Stimulated activated CD4-positive, alpha-beta T cell treated with anti-CD3 and anti-CD28 coated beads, TNF-alpha, amount 100 ng/mL, for 24 hours (primary cell): ENCODE measurements at regions not wholly inside any gene's neighbourhood (a gene's known extent, or its start where the extent isn't known, plus 50 kb on each side); places are given as distances from the start of the nearest gene placed in this dataset.
A peak's percentile ranks its signal among the peaks of the same experiment; 100 is the strongest.
"Not testable (repeated sequence)": the region's sequence is repeated elsewhere in the genome, so short reads cannot be mapped to it uniquely, and the experiment has no call there.

ENCODE experiments used
- DNase-seq, 3 experiments: peaks; one replicate each; pipeline ENCODE4 v3.0.0-alpha.2; 2020; ENCODE audit warnings: low read depth in 3 of 3

GRCh38 chr20:28562510-28562898 is 2695.0 kb upstream of the DEFB115 start:
- DNase-seq = no peak

DNA sequence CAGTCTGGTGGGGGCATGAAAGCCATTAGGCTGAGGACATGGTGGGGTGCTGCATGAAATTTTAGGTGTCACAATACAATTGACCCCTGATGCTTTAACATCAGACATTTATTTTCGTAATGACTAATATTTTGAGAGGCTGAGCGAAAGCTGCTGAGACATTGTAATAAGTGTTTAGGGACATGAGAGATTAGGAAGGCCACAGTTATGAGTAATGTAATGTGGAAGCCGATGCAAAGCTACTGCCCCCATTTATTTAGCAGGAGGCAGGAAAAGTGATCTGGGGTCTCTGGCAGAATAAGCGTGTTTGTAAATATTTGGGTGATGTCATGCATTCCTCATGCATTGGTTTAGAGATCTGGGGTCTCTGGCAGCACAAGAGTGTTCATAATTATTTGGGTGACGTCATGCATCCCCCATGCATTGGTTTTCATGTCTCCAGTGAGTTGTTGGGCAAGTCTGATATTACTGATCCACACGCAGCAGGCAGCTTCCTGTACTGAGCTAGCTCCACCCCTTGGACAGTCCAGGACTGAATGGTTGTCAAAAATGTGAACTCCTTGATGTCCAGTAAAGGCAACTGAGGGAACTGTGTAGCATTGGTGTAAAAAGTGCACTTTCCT is 2694.5 kb upstream of the DEFB115 start:
- not testable (repeated sequence) for DNase-seq

GRCh38 chr20:28564024-28564423 is 2693.4 kb upstream of the DEFB115 start:
- not testable (repeated sequence) for DNase-seq

GRCh38 chr20:28564688-28565463 is 2692.6 kb upstream of the DEFB115 start:
- not testable (repeated sequence) for DNase-seq

DNA sequence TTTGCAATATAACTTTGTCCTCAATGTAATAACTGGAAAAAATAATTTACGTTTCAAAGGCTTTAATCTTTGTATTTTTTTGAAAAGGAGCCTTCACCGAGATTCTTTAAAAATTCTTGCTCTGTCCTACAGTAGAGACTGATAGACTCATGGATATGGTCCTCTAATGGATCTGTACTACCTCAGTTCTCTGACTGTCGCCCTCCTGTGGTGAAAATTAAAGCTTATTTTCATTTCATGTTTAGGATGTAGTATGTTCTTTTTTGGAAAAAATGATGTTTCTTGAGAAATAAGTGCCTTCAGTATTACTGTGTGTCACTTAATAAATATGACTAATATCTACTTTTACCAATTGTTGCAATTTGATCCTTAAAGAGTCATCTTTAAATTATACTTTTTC is 2681.5 kb upstream of the DEFB115 start:
- DNase-seq = not testable (repeated sequence)

- not testable (repeated sequence) for DNase-seq
These were observed 2665.8 kb upstream of the DEFB115 start for GRCh38 chr20:28591680-28592079.

DNA sequence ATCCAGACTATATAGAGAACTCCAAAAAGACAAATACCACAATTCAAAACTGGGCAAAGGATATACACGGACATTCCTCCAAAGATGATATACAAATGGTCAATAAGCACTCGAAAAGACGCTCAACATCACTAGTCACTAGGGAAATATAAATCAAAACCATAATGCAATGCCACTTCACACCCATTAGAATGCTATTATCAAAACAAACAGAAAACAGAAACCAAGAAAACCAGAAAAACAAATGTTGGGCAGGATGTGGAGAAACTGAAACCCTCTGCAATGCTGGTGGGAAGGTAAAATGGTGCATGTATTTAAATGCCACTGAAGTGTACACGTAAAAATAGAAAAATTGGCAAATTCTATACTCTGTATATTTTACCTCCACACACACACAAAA is 2664.1 kb upstream of the DEFB115 start:
- DNase-seq = not testable (repeated sequence)

DNA sequence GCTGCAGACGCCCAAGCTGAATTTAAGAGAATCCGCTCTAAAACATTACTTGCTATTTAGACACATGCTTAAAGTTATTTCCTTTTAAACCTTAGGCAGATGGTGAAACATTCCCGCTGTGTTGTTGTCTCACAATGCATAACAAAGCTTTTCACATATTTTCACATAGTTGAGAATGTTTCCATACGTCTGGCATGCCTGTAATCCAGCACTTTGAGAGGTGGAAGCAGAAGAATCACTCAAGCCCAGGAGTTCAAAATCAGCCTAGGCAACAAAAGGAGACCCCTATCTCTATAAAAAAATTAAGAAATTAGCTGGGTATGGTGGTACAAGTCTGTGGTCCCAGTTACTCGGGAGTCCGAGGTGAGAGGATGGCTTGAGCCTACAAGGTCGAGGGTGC is 2663.0 kb upstream of the DEFB115 start:
- DNase-seq = not testable (repeated sequence)

GRCh38 chr20:28602006-28602402 is 2655.5 kb upstream of the DEFB115 start:
- DNase-seq = not testable (repeated sequence)

DNA sequence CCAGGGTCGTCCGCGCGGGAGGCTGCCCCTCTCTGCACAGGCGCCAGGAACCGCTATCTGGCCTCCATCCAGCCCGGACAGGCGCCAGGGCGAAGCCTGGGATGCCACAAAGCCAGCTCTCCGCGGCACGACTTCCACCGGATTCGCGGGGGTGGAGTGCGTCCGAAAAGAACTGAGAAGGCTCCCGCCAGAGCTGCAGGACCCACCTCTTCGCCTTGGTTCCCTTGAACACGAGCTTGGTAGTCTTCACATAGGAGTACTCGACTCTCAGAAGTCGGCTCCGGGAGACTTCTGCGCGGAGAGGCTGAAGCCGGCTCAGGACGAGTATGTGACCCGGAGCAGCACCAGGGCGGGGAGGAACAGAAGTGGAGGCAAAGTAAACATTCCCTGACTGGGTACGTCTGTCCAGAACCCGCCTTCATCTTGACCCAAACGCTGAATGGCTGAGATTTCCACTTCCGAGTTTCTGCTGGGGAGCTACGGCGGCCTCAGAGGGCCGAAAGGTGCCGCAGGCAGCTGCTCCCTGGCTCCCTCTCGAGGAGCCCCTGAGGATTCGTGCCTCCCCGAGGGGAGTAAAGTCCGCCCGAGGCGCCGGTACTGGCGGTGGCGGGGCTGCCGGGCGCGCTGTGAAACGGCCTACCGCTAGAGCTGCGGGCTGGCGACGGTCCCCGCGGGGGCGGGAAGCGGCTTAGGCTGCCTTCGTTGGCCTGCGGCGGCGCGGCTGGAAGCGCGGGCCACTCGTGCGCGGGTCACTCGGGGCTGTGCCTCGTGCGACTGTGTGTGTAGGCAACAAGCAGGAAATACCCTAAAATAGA is 2654.9 kb upstream of the DEFB115 start:
- DNase-seq = peak; percentile 55 to 70 (median 57)

DNA sequence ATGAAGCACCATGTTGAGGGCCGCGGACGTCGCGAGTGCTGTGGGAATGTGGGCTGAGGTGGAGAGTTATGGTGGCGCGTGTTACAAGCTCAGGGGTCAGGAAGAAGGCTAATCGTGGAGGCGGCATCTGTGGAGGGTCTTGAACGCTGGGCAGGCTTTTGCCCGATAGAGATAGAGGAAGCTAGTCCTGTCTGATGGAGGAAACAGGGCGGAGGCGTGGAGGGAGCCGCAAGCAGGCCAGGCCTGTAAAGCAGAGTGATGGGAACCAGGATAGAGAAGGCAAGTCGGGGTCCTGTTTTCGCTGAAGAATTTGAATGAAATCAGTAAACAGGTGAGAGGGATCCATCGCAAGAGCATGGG is 2654.3 kb upstream of the DEFB115 start:
- DNase-seq = not testable (repeated sequence)

- DNase-seq = no peak
These were observed 2641.1 kb upstream of the DEFB115 start for GRCh38 chr20:28616354-28616753.

- not testable (repeated sequence) for DNase-seq
These were observed 2637.4 kb upstream of the DEFB115 start for GRCh38 chr20:28619956-28620651.

- DNase-seq = not testable (repeated sequence)
These were observed 2632.4 kb upstream of the DEFB115 start for GRCh38 chr20:28625112-28625511.

DNA sequence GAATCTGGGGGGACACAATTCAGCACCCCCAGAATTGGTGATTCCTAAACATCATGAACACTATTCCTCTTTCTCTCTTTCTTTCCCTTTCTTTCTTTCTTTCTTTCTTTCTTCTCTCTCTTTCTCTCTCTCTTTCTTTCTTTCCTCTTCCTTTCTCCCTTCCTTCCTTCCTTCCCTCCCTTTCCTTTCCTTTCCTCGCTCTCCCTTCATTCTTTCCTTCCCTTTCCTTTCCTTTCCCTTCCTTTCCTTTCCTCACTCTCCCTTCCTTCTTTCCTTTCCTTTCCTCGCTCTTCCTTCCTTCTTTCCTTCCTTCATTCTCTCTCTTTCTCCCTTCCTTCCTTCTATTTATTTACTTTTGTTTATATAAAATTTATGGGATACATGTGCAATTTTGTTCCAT is 2616.6 kb upstream of the DEFB115 start:
- not testable (repeated sequence) for DNase-seq
